GM21360 (cell line): ENCODE measurements at regions not wholly inside any gene's neighbourhood (a gene's known extent, or its start where the extent isn't known, plus 50 kb on each side); places are given as distances from the start of the nearest gene placed in this dataset.

Experiments
- ATAC-seq: cut with Tn5 transposase; IDR thresholded peaks from one replicate; pipeline ENCODE4 v1.9.1; 2021; ENCODE audit warnings: mild to moderate bottlenecking, moderate library complexity; ENCODE audit not compliant: unreplicated experiment

GRCh38 chr18:60662491-60662890, 289.9 kb upstream of the MC4R start:
- no peak for ATAC-seq

DNA sequence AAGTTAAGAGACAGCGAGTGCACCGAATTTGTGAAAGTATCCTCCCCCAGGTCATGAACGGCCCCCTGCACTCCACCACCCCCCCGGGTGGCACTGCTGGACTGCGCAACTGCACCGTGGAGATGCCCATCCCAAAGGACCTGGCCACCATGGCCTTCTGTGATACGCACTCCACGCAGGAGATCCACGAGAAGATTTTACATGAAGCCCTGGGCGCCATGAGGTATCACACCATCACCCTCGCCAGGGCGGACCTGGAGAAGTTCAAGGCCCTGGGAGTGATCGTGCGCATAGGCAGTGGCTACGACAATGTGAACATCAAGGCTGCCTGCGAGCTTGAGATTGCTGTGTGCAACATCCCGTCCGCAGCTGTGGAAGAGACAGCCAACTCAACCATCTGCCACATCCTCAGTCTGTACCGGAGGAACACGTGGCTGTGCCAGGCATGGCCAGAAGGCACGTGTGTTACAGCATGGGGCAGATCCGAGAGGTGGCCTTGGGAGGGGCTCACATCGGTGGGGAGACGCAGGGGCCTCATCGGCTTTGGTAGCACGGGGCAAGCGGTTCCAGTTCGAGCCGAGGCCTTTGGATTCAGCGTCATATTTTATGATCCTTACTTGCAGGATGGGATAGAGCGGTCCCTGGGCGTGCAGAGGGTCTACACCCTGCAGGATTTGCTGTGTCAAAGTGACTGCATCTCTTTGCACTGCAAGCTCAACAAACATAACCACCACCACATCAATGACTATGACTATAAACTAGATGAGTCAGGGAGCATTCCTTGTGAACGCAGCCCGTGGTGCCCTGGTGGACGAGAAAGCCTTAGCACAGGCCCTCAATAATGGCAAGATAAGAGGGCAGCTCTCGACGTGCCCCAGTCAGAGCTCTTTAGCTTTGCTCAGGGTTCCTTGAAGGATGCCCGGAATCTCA, 290.8 kb upstream of the MC4R start:
- ATAC-seq, result no peak

DNA sequence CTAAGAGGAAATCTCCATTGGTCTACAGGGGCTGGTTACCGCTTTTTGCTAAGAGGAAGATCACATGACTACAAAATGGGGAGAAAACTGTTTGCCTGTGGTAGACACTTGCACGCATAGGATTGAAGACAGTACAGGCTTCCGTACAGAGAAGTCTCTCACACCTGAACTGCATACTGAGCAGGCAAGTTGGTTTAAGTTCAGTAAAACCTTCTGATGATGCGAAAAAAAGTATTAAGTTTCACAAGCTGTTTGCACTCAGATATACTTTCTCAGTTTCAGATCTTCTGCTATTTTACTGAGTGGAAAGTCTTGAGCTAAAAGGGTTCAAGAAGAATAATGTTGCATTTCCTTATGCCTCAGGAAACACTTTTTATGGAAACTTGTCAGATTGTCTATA, 292.2 kb upstream of the MC4R start:
- ATAC-seq, result no peak

DNA sequence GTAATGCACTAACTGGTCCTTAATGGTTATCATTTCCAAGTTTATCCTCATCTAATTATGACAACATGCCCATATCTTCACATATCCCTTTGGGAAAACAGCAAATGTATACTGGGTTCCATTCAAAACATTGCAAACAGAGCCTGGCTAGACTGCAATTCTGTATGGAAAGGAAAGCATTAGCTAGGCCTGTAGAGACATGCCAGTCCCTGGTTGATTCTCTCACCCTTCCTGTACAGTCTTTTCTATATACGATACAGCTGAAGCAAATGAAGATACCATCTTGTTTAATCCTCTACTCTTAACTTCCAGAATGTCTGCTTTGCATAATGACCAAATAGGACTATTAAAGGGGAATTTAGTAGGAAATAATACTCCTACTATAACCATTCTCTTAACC, 294.4 kb upstream of the MC4R start:
- no peak for ATAC-seq

DNA sequence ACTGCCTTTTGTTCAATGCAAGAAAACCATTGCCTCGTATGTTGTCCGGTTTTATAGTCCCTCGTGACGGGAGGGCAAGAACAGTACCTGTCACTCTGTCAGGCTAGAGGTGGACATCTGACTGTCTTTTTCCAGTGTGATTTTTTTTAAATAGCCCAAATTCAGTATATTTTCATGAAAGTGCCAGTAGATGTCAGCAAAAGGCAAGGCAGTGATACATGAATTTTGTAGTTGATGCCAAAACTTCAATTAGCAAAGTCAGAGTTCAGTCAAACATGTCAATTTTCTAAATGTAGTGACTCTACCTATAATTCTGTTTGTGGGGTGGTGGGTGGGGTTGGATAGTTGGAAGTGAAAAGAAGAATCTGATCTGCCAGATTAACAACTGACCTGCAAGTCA, 296.0 kb upstream of the MC4R start:
- no peak for ATAC-seq

DNA sequence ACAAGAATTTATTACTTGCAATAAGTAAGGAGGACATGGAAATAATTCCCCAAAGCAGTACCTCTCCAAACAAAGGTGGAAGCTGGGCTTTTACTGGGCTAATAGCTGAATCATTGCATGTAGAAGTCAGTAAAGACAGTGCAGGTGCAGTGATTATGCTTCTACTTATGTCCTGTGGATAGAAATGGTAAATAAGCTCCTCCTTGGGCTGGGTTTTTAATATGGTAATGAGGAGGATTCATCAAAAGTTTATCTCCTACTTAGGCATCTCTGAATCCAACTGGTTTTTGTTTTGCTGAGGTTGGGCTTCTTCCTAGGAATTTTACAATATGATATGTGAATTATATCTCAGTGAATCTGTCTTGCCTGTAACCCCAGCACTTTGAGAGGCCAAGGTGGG, 297.4 kb upstream of the MC4R start:
- ATAC-seq, result no peak

GRCh38 chr18:60671021-60671420, 298.4 kb upstream of the MC4R start:
- no peak for ATAC-seq

DNA sequence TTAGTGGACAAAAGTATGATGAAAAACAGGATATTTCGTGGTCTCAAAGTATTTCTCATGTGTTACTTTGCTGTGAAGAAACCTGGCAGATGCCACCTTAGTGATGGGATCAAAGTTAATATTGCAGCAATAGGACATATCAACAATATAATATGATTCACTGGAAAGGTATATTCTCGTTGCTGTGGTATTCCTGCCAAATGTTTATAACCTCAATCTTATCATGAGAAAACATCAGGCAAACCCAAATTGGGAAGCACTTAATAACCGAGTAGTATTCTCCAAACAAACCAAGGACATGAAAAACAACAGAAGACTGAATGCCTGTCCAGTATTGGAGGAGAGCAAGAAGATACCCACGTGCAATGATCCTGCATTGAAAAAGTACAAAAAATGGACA, 302.6 kb upstream of the MC4R start:
- ATAC-seq, result no peak

DNA sequence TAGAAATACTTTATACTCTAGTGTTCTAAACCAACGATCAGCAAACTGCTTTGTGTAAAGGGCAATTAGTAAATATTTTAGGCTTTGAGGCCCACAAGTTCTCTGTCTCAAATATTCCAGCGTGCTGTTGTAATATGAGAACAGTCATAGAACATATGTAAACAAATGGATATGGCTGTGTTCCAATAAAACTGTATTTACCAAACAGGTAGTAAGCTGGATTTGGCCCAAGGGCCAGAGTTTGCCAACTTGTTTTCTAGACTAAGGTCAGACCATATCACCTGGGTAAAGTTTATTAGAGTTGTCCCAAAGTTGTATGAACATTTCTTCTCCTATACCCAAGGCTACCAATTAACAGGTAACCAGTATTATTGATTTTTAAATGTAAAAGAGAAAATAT, 303.2 kb upstream of the MC4R start:
- ATAC-seq, result no peak

- no peak for ATAC-seq
Observed at GRCh38 chr18:60676815-60677214, 304.2 kb upstream of the MC4R start.

GRCh38 chr18:60684843-60685513, 312.4 kb upstream of the MC4R start:
- no peak for ATAC-seq

GRCh38 chr18:60686142-60686541, 313.6 kb upstream of the MC4R start:
- no peak for ATAC-seq

DNA sequence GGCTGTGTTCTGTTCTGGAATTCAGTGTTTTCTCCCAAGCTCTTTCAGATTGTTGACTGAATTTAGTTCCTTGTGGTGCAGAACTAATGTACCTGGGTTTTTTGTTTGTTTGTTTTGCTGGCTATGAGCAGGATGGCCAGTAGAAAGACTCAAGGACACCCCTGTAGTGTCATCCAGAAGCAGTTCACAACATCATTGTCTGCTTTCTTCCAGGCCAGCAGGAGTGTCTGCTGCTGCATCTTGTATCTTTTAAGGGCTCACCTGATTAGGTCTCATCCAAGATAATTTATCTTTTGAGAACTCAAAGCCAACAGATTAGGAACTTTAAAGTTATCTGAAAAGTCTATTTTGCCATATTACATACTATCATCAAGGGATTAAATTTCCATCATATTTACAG, 318.5 kb upstream of the MC4R start:
- no peak for ATAC-seq

GRCh38 chr18:60693426-60693825, 320.9 kb upstream of the MC4R start:
- no peak for ATAC-seq

- no peak for ATAC-seq
Observed at GRCh38 chr18:60698901-60699300, 326.3 kb upstream of the MC4R start.

DNA sequence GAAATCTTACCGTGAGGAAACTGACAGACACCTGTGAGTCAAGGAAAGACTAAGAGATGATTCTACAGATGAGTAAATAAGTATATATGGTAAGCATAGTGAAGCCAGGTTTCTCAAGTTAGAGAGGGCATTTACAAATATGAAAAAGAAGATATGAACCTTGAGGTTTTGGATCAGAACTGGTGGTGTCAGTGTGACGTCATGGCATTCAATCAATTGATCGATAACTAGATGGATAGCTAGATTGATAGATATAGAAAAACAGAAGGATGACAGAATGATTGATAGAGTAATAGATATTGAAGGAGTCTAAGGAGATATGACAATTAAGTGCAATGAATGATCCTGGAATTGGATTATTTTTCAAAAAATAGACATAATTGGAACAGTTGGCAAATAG, 350.2 kb upstream of the MC4R start:
- ATAC-seq, result no peak

- ATAC-seq, result no peak
Observed at GRCh38 chr18:60732143-60732542, 359.6 kb upstream of the MC4R start.

DNA sequence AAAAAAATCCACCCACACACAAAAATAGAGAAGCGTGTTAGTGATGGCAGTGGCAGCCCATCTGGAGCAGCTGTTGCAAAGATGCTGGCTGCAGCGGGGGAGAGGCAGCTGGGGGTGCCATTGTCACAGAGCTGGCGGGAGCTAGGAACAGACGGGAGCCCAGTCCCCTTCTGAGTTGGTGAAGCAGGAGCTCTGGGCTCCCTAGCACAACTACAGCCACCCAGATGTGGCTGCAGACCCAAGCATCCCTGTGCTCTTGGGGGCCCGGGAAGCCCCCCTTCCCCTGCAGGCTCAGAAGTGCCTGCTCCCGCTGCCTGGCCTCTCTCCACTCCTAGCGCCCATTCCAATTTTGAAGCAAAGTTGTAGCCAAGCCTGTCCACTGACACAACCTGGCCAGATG, 366.6 kb upstream of the MC4R start:
- no peak for ATAC-seq

GRCh38 chr18:60740313-60740712, 367.7 kb upstream of the MC4R start:
- ATAC-seq, result no peak

DNA sequence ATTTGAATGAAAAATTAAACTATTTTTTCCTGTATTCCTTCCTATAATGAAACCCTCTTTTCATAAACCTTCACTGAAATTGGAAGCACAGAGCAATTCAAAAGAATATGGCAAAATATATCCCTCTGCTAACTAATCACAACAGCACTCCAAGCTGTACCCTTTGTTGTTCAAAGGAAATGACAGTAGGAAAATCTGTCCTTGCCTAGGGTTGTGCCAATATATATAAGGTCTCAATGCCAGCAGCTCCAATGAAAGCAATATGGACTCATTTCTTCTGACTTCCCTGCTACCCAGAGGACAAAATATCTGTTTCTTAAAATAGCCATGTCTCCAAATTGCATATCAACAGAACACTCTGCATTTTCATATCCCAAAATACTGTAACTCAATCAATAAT, 373.9 kb upstream of the MC4R start:
- ATAC-seq, result no peak

DNA sequence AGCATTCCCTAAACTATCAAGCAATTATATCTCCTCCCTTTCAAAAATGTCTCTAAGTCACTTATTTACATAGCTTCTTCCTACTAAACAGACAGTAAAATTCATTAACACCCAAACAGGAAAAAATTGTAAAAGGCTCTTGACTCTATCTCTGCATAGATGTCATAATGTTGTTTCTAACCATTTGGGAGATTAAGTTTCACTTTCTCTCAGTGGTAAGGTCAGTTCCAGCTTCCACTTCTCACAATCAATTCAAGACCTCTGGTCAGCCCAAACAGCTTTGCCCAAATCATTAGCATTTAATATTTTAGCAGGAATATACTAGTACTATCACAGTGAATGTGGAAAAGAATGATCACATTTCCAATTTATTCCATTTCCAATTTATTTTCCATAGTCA, 374.3 kb upstream of the MC4R start:
- no peak for ATAC-seq

DNA sequence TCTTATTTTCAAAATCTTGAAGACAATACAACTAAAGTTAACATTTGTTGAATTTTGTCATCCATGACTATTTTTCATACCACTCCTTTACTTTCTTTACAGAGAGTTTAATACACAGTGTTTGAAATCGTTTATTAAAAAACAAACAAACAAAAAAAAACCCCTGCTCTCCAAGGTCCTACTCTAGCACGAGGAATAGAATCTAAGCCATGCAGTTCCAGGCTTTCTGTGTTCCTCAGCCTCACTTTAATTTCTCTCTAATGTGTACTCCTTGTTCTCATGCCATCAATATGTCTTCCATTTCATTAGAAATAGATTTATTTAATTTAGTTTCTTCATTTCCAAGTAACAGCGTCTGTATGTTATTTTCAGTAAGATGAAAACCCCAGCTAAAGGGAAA, 381.2 kb upstream of the MC4R start:
- no peak for ATAC-seq
